ENCODE measurements at regions not wholly inside any gene's neighbourhood (a gene's known extent, or its start where the extent isn't known, plus 50 kb on each side); places are given as distances from the start of the nearest gene placed in this dataset.

- TF ChIP-seq CTCF (IDR thresholded peaks at IDR 0.05), result no peak
Observed at GRCh38 chr7:13139436-13139835, 452.0 kb downstream of the ARL4A start.

GRCh38 chr7:13144673-13145072 lies 457.2 kb downstream of the ARL4A start:
- no peak for TF ChIP-seq CTCF (IDR thresholded peaks at IDR 0.05)

- TF ChIP-seq CTCF (IDR thresholded peaks at IDR 0.05), result no peak
Observed at GRCh38 chr7:13148548-13148947, 461.1 kb downstream of the ARL4A start.

- TF ChIP-seq CTCF (IDR thresholded peaks at IDR 0.05), result no peak
Observed at GRCh38 chr7:13151978-13152377, 464.5 kb downstream of the ARL4A start.

GRCh38 chr7:13152755-13153154 lies 465.3 kb downstream of the ARL4A start:
- TF ChIP-seq CTCF (IDR thresholded peaks at IDR 0.05), result no peak

GRCh38 chr7:13153266-13153665 lies 465.8 kb downstream of the ARL4A start:
- no peak for TF ChIP-seq CTCF (IDR thresholded peaks at IDR 0.05)

- no peak for TF ChIP-seq CTCF (IDR thresholded peaks at IDR 0.05)
Observed at GRCh38 chr7:13153742-13154141, 466.3 kb downstream of the ARL4A start.

GRCh38 chr7:13155188-13155587 lies 467.8 kb downstream of the ARL4A start:
- TF ChIP-seq CTCF (IDR thresholded peaks at IDR 0.05), result no peak

Data from LNCAP (cell line).